ENCODE measurements at regions not wholly inside any gene's neighbourhood (a gene's known extent, or its start where the extent isn't known, plus 50 kb on each side); places are given as distances from the start of the nearest gene placed in this dataset.
"Not testable (repeated sequence)": the region's sequence is repeated elsewhere in the genome, so short reads cannot be mapped to it uniquely, and the experiment has no call there.

- not testable (repeated sequence) for DNase-seq
Measured at GRCh38 chr17:30682280-30682679, 142.2 kb downstream of the CRLF3 start.

- DNase-seq = not testable (repeated sequence)
Measured at GRCh38 chr17:30680681-30681080, 143.8 kb downstream of the CRLF3 start.

- no peak for DNase-seq
Measured at GRCh38 chr17:30677550-30678249, 146.8 kb downstream of the CRLF3 start.

GRCh38 chr17:30675777-30676492 lies 148.6 kb downstream of the CRLF3 start:
- not testable (repeated sequence) for DNase-seq

- not testable (repeated sequence) for DNase-seq
Measured at GRCh38 chr17:30669217-30669649, 155.3 kb downstream of the CRLF3 start.

DNA sequence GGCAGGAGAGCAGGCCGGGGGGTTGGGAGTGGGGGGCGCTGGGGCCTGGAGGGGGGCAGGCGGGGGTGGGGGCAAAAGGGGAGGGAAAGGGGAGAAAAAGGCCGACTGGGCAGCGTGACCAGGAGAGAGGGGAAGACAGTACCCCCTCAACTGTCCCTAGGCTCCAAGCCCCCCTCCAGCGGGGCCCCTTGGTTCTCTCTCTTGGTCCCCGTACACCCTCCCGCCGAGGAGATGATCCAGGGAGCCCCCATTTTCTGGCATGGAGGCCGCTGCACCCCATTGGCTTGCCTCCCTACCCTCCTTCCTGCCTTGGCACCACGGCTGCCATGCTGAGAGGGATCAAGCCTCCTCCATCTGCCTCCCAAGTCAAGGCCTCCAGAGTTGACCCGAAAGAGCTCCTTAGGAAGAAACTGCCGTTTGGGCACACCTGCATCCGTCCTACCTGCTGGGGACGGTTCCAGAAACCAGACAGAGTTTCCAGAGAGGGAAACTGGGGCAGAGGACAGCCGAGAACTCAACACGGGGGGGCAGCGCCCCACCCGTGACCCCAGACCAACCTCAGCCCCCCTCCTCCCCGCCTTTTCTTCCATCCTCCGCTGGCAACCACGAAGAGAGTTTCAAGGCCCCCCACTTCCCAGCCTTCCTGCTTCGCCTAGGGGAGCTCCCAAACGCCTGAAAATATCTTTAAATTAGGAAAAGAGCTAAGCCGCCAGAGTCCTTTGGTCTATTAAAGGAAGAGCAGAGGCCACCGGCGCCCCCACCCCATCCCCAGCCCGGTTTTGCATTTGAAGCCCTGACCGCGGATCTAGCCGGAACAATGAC lies 155.9 kb downstream of the CRLF3 start:
- not testable (repeated sequence) for DNase-seq

DNA sequence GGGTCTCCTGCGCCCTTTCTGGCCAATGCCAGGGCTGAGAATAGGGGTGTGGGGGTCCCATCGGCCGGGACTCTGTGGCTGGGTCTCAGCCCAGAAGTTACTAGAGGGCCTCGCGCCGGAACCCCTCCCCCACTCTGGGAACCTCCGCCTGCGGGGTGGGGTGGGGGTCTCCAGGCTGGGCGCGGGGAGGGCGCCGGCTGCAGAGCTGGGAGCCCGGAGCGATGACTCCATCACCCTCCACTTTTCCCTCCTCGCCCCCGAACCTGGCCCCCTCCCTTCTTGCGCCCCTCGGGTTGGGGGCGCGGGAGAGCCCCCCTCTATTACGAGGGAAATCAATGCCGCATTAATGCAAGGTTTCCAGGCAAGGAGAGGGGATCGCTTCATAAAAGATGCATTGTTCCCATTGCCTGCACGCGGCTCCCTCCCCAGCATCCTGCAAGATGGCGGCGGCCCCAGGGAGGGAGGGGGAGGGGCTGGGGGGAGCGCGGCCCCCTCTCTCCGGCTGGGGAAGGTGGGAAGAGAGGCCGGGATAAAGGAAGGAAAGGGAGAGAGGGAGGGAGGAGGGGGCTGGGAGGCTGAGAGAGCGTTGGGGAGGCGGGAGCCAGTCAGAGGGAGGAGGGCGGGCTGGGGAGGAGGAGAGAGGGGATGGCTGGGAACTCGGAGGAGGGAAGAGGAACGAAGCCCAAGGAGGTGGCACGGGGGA lies 156.7 kb downstream of the CRLF3 start:
- peak; percentile 61 for DNase-seq

- not testable (repeated sequence) for DNase-seq
Measured at GRCh38 chr17:30666838-30667656, 157.4 kb downstream of the CRLF3 start.

- DNase-seq = not testable (repeated sequence)
Measured at GRCh38 chr17:30663727-30664455, 160.6 kb downstream of the CRLF3 start.

DNA sequence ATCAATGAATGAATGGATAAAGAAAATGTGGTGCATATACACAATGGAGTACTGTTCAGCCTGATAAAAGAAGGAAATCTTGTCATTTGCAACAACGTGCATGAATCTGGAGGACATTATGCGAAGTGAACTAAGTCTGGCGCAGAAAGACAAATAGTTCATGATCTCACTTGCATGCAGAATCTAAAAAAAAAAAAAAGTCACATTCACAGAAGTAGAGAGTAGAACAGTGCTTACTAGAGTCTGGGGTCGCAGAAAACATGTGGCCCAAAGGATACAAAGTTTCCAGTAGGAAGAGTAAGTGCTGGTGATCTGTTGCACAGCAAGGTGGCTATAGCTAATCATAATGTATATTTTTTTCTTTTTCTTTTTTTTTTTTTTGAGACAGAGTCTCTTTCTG lies 167.3 kb downstream of the CRLF3 start:
- DNase-seq = not testable (repeated sequence)

GRCh38 chr17:30653038-30653437 lies 171.5 kb downstream of the CRLF3 start:
- DNase-seq = not testable (repeated sequence)

DNA sequence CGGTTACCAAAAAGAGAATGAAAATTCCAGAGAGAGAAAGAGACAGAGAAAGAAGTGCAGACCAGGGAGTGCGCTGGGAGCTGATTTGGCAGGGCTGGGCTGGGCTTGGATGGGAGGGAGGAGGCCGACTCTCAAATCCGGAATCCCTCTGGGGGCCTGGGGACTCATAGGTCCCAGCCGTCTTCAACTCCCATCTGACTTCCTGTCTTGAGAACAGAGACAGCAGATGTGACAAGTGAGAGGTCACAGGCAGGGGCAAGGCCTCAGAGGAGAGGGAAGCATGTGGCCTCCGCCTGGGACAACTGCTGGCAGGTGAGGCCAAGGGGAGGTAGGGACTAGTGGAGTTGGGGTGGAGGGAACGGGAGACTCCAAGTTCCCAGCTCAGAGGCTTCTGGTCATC lies 172.9 kb downstream of the GOSR1 start:
- DNase-seq = not testable (repeated sequence)

DNA sequence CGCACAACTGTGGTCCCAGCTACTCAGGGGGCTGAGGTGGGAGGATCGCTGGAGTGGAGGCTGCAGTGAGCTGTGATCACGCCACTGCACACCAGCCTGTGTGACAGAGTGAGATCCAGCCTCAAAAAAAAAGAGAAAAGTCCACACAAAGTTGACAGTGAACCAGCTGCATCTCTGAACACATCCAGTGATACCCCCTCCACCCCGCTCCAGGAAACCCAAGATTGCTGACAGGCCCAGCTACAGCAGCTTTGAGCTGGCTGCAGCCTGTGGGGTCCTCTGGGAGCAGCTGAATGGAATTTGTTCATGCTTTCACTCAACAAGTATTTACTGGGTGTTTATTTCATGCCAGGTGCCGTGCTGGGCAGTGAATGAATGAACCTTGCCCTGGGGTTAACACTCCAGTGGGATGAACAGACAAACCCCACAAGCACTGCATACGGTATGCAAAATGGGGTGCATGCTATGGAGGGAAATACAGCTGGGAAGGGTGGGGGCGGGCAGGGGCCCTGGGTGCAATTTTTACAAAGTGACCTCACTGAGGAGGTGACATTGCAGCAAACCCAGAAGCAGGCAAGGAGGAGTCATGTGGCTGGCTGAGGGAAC lies 170.9 kb downstream of the GOSR1 start:
- not testable (repeated sequence) for DNase-seq

GRCh38 chr17:30645875-30646274 lies 168.7 kb downstream of the GOSR1 start:
- not testable (repeated sequence) for DNase-seq

DNA sequence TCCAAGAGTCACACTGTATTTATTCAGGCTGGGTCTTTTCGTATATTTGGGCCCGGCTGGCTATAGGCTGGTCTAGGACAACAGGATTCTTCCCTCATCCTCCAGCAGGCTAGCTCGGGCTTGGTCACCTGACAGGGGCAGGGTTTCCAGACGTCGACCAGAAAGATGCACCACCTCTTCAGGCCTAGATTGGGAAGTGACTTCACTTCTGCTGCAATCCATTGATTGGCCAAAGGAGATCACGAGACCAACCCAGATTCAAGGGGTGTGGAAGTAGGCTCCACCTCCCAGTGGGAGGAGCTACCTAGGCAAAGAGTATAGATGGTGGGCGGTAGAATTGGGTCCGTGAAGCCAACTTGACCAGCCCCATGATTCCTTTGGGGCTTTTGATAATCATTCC lies 167.5 kb downstream of the GOSR1 start:
- not testable (repeated sequence) for DNase-seq

GRCh38 chr17:30644287-30644686 lies 167.1 kb downstream of the GOSR1 start:
- not testable (repeated sequence) for DNase-seq

- not testable (repeated sequence) for DNase-seq
Measured at GRCh38 chr17:30641428-30641827, 164.2 kb downstream of the GOSR1 start.

- not testable (repeated sequence) for DNase-seq
Measured at GRCh38 chr17:30639391-30639790, 162.2 kb downstream of the GOSR1 start.

DNA sequence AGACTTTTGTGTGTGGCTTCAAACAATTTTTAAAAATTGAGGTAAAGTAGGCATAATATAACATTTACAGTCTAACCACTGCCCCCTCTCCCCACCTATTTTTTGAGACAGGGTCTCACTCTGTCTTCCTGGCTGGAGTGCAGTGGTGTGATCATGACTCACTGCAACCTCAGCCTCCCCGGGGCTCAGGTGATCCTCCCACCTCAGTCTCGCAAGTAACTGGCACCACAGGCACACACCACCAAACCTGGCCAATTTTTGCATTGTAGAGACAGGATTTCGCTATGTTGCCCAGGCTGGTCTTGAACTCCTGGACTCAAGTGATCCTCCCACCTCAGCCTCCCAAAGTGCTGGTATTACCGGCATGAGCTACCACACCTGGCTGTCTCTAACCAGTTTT lies 161.8 kb downstream of the GOSR1 start:
- not testable (repeated sequence) for DNase-seq

- DNase-seq = not testable (repeated sequence)
Measured at GRCh38 chr17:30631651-30632050, 154.4 kb downstream of the GOSR1 start.

Measured in NCI-H1436 (cell line).